ENCODE measurements at regions not wholly inside any gene's neighbourhood (a gene's known extent, or its start where the extent isn't known, plus 50 kb on each side); places are given as distances from the start of the nearest gene placed in this dataset.

- intact Hi-C loops (cut with micrococcal nuclease; ENCODE audit: unreplicated experiment) = no loop called here
- Histone ChIP-seq H3K9me3 (ENCODE audit: low read length) (no peaks in the 10 kb centered on the region), H3K4me1 (ENCODE audit: insufficient read depth, low read length, poor library complexity, severe bottlenecking) (peaks cover 26% of the 10 kb centered on the region), H3K79me2 (ENCODE audit: insufficient read depth, low read depth, low read length) (no peaks in the 10 kb centered on the region), H3K9me2 (ENCODE audit: insufficient read depth, low read length) (no peaks in the 10 kb centered on the region), H3K4me3 (ENCODE audit: low read depth, low read length, poor library complexity, severe bottlenecking) (no peak overlapping the region), H2AFZ (ENCODE audit: low read length) (no peak overlapping the region), H3K27ac (ENCODE audit: low read depth, low read length, poor library complexity, severe bottlenecking) (no peak overlapping the region), H3K36me3 (ENCODE audit: insufficient read depth, low read length) (no peaks in the 10 kb centered on the region), H4K20me1 (ENCODE audit: insufficient read depth, low read length) (no peaks in the 10 kb centered on the region), H3K4me2 (ENCODE audit: low read length) (no peak overlapping the region)
- TF ChIP-seq CTCF (conservative IDR thresholded peaks at IDR 0.05; ENCODE audit: low read length) (no peak), EZH2phosphoT487 (IDR thresholded peaks at IDR 0.05; ENCODE audit: borderline replicate concordance, low read depth, low read length) (no peak)
- no peak for DNase-seq (ENCODE audit: low spot score)
- CTCF ChIA-PET (ENCODE audit: unreplicated experiment) = no interaction called here
- BruUV-seq (replicated peaks) = no TSS peak
- POLR2A ChIA-PET = no interaction called here
Measured at GRCh38 chr10:78178397-78178796, 144.7 kb downstream of the RPS24 start.

- Histone ChIP-seq H3K4me2 (ENCODE audit: low read length) (no peak overlapping the region), H3K4me3 (ENCODE audit: low read depth, low read length, poor library complexity, severe bottlenecking) (no peak overlapping the region), H3K4me1 (ENCODE audit: insufficient read depth, low read length, poor library complexity, severe bottlenecking) (peaks cover 20% of the 10 kb centered on the region), H3K36me3 (ENCODE audit: insufficient read depth, low read length) (no peaks in the 10 kb centered on the region), H3K9me3 (ENCODE audit: low read length) (no peaks in the 10 kb centered on the region), H3K27ac (ENCODE audit: low read depth, low read length, poor library complexity, severe bottlenecking) (no peak overlapping the region), H2AFZ (ENCODE audit: low read length) (no peak overlapping the region), H3K9me2 (ENCODE audit: insufficient read depth, low read length) (no peaks in the 10 kb centered on the region), H4K20me1 (ENCODE audit: insufficient read depth, low read length) (no peaks in the 10 kb centered on the region), H3K79me2 (ENCODE audit: insufficient read depth, low read depth, low read length) (no peaks in the 10 kb centered on the region)
- intact Hi-C loops (cut with micrococcal nuclease; ENCODE audit: unreplicated experiment) = no loop called here
- ChIA-PET CTCF (ENCODE audit: unreplicated experiment) (no interaction called here), POLR2A (no interaction called here)
- no peak for DNase-seq (ENCODE audit: low spot score)
- no TSS peak for BruUV-seq (replicated peaks)
- TF ChIP-seq CTCF (conservative IDR thresholded peaks at IDR 0.05; ENCODE audit: low read length) = no peak
- TF ChIP-seq EZH2phosphoT487 (IDR thresholded peaks at IDR 0.05; ENCODE audit: borderline replicate concordance, low read depth, low read length) = no peak
Measured at GRCh38 chr10:78178940-78179339, 145.3 kb downstream of the RPS24 start.

GRCh38 chr10:78179886-78180705 is 146.4 kb downstream of the RPS24 start:
- Histone ChIP-seq H3K27ac (ENCODE audit: low read depth, low read length, poor library complexity, severe bottlenecking) (no peak overlapping the region), H3K4me1 (ENCODE audit: insufficient read depth, low read length, poor library complexity, severe bottlenecking) (peaks cover 9% of the 10 kb centered on the region), H3K9me3 (ENCODE audit: low read length) (no peaks in the 10 kb centered on the region), H3K9me2 (ENCODE audit: insufficient read depth, low read length) (no peaks in the 10 kb centered on the region), H4K20me1 (ENCODE audit: insufficient read depth, low read length) (no peaks in the 10 kb centered on the region), H3K4me3 (ENCODE audit: low read depth, low read length, poor library complexity, severe bottlenecking) (no peak overlapping the region), H3K79me2 (ENCODE audit: insufficient read depth, low read depth, low read length) (no peaks in the 10 kb centered on the region), H2AFZ (ENCODE audit: low read length) (no peak overlapping the region), H3K36me3 (ENCODE audit: insufficient read depth, low read length) (no peaks in the 10 kb centered on the region), H3K4me2 (ENCODE audit: low read length) (no peak overlapping the region)
- intact Hi-C loops (cut with micrococcal nuclease; ENCODE audit: unreplicated experiment) = no loop called here
- no TSS peak for BruUV-seq (replicated peaks)
- TF ChIP-seq EZH2phosphoT487 (IDR thresholded peaks at IDR 0.05; ENCODE audit: borderline replicate concordance, low read depth, low read length) (no peak), CTCF (conservative IDR thresholded peaks at IDR 0.05; ENCODE audit: low read length) (no peak)
- CTCF ChIA-PET (ENCODE audit: unreplicated experiment) = no interaction called here
- POLR2A ChIA-PET = no interaction called here
- no peak for DNase-seq (ENCODE audit: low spot score)

Data from OCI-LY7 (cell line).